Chondrocyte (in vitro differentiated cells): ENCODE measurements at regions not wholly inside any gene's neighbourhood (a gene's known extent, or its start where the extent isn't known, plus 50 kb on each side); places are given as distances from the start of the nearest gene placed in this dataset.

Experiments
- DNase-seq: peaks from one replicate; pipeline ENCODE4 v3.0.0; 2021; ENCODE audit warnings: mixed read lengths, low spot score
- H3K27ac Mint-ChIP-seq: one replicate; pipeline ENCODE4 v1.8.0; 2021; ENCODE audit warnings: mild to moderate bottlenecking, moderate library complexity, mixed read lengths; ENCODE audit not compliant: unreplicated experiment
- H3K27me3 Mint-ChIP-seq: 2 replicates; pipeline ENCODE4 v1.8.0; 2021; ENCODE audit warnings: low read depth, mixed read lengths
- H3K36me3 Mint-ChIP-seq: 2 replicates; pipeline ENCODE4 v1.8.0; 2021; ENCODE audit warnings: low read depth, mixed read lengths
- H3K4me1 Mint-ChIP-seq: 2 replicates; pipeline ENCODE4 v1.8.0; 2021; ENCODE audit warnings: low read depth, mild to moderate bottlenecking, mixed read lengths
- H3K4me3 Mint-ChIP-seq: one replicate; pipeline ENCODE4 v1.8.0; 2021; ENCODE audit warnings: mild to moderate bottlenecking, moderate library complexity, mixed read lengths; ENCODE audit not compliant: unreplicated experiment
- H3K9me3 Mint-ChIP-seq: 2 replicates; pipeline ENCODE4 v1.8.0; 2021; ENCODE audit warnings: low read depth, mixed read lengths
- TF ChIP-seq, protein P1 (sequence below): fragments of 200-600 bp; sonication (generic); IDR thresholded peaks from 2 replicates; pipeline ENCODE4 v1.5.0; 2021; ENCODE audit warnings: antibody characterized with exemption, mild to moderate bottlenecking, moderate library complexity

- no peak for DNase-seq
- H3K36me3 Mint-ChIP-seq: no peaks in the 10 kb centered on the region
- no peaks in the 10 kb centered on the region for H3K9me3 Mint-ChIP-seq
- H3K4me1 Mint-ChIP-seq: peaks cover 3% of the 10 kb centered on the region
- TF ChIP-seq, protein P1, sequence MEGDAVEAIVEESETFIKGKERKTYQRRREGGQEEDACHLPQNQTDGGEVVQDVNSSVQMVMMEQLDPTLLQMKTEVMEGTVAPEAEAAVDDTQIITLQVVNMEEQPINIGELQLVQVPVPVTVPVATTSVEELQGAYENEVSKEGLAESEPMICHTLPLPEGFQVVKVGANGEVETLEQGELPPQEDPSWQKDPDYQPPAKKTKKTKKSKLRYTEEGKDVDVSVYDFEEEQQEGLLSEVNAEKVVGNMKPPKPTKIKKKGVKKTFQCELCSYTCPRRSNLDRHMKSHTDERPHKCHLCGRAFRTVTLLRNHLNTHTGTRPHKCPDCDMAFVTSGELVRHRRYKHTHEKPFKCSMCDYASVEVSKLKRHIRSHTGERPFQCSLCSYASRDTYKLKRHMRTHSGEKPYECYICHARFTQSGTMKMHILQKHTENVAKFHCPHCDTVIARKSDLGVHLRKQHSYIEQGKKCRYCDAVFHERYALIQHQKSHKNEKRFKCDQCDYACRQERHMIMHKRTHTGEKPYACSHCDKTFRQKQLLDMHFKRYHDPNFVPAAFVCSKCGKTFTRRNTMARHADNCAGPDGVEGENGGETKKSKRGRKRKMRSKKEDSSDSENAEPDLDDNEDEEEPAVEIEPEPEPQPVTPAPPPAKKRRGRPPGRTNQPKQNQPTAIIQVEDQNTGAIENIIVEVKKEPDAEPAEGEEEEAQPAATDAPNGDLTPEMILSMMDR: no peak
- H3K27ac Mint-ChIP-seq: no peak overlapping the region
- H3K4me3 Mint-ChIP-seq: no peak overlapping the region
- H3K27me3 Mint-ChIP-seq: no peaks in the 10 kb centered on the region
Measured at GRCh38 chr12:90826036-90826435, 128.9 kb downstream of the CCER1 start.

- H3K4me1 Mint-ChIP-seq: peaks cover 3% of the 10 kb centered on the region
- TF ChIP-seq, protein P1: no peak
Measured at GRCh38 chr12:90823859-90824258, 131.1 kb downstream of the CCER1 start.

GRCh38 chr12:90819709-90820108 is 135.3 kb downstream of the CCER1 start:
- Mint-ChIP-seq H3K4me1 (no peaks in the 10 kb centered on the region), H3K27ac (no peak overlapping the region), H3K27me3 (no peaks in the 10 kb centered on the region), H3K9me3 (no peaks in the 10 kb centered on the region), H3K4me3 (no peak overlapping the region), H3K36me3 (no peaks in the 10 kb centered on the region)
- TF ChIP-seq, protein P1: no peak
- no peak for DNase-seq

More at GRCh38 chr12:90823859-90824258, 131.1 kb downstream of the CCER1 start:
- no peak for DNase-seq
- no peaks in the 10 kb centered on the region for H3K27me3 Mint-ChIP-seq
- no peaks in the 10 kb centered on the region for H3K9me3 Mint-ChIP-seq
- H3K27ac Mint-ChIP-seq: no peak overlapping the region
- H3K4me3 Mint-ChIP-seq: no peak overlapping the region
- H3K36me3 Mint-ChIP-seq: no peaks in the 10 kb centered on the region

DNA sequence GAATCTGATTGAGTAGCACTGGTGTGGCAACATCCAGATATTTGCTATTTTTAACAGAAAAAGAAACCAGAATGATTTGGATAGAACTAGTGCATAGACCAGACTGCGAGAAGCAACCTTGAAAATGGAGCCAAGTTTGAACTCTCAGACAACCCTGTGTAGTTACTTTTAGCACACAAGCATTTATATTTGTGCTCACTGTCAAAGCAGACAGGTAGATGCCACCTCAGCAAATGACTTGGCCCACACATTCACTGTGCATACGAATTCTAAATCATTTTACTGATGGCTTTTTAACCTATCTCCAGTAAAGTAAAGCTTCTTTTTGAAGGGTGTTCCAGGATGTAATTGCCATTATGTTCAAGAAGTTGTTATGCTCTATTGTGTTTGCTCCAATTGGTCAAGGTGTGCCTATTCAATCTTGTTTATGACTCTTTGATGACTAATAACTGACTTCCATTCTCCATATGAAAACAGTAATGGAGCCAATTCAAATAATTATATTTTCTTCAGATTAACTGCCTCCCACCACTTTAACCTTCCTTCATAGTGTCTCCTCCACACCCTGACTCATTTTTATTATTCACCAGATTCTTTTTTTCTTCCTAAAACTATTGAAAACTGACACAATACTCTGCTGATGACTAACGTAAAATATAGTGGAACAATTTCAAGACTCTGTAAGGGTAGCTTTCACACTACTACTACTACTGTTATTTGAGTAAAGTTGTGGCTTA is 138.5 kb downstream of the CCER1 start:
- DNase-seq: no peak
- H3K36me3 Mint-ChIP-seq: no peaks in the 10 kb centered on the region
- TF ChIP-seq, protein P1: no peak
- H3K27me3 Mint-ChIP-seq: no peaks in the 10 kb centered on the region
- H3K27ac Mint-ChIP-seq: no peak overlapping the region
- H3K4me1 Mint-ChIP-seq: no peaks in the 10 kb centered on the region
- H3K4me3 Mint-ChIP-seq: no peak overlapping the region
- H3K9me3 Mint-ChIP-seq: no peaks in the 10 kb centered on the region

DNA sequence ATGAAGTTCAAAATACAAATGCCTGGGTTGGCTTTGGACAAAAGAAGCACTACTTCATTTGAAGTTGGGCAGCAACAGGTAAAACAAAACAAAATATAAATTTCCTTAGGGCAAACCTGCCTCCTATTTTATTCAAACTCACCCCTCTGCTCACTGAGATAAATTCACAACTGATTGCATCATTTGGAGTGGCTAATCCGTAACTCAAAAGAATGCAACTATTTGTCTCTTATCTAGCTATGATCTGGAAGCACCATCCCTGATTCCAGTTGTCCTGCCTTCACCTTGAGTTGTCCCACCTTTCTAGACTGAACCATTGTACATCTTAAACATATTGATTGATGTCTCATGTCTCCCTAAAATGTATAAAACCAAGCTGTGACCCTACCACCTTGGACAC is 145.0 kb downstream of the CCER1 start:
- DNase-seq: no peak
- H3K36me3 Mint-ChIP-seq: no peaks in the 10 kb centered on the region
- H3K4me3 Mint-ChIP-seq: no peak overlapping the region
- no peak overlapping the region for H3K27ac Mint-ChIP-seq
- H3K4me1 Mint-ChIP-seq: no peaks in the 10 kb centered on the region
- H3K27me3 Mint-ChIP-seq: no peaks in the 10 kb centered on the region
- TF ChIP-seq, protein P1: no peak
- peaks cover 3% of the 10 kb centered on the region for H3K9me3 Mint-ChIP-seq
